Astrocyte (in vitro differentiated cells and primary cell): ENCODE measurements at regions not wholly inside any gene's neighbourhood (a gene's known extent, or its start where the extent isn't known, plus 50 kb on each side); places are given as distances from the start of the nearest gene placed in this dataset.

Source experiments
- EZH2 ChIP-seq: IDR thresholded peaks from 2 replicates; pipeline ENCODE4 v1.6.1; 2012; ENCODE audit warnings: mild to moderate bottlenecking, low read length, inconsistent platforms; ENCODE audit not compliant: insufficient read depth
- TF ChIP-seq, protein P1 (sequence below): IDR thresholded peaks from 2 replicates; pipeline ENCODE4 v1.5.1; 2011; ENCODE audit warnings: low read depth, mild to moderate bottlenecking, inconsistent platforms, low read length, moderate library complexity; ENCODE audit not compliant: insufficient read depth

DNA sequence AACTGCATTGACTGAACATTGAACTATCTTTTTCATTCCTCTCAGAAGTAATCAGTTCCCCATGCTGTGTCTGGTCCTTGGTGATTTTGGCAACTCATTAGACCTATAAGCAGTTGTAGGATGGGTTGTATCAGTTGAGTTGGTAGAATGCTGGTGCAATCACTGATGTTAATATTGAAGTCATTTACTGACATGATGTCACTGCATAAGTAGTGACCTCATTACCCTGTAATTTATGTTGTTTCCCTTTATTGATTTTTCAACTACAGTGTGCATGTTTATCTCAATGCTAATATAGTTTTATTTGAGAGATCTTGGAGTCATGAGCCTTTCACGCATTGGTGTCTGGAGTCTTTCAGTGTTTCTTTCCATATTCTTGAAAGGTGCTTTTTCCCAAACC, 275.0 kb downstream of the SPATA31D1 start:
- TF ChIP-seq, protein P1, sequence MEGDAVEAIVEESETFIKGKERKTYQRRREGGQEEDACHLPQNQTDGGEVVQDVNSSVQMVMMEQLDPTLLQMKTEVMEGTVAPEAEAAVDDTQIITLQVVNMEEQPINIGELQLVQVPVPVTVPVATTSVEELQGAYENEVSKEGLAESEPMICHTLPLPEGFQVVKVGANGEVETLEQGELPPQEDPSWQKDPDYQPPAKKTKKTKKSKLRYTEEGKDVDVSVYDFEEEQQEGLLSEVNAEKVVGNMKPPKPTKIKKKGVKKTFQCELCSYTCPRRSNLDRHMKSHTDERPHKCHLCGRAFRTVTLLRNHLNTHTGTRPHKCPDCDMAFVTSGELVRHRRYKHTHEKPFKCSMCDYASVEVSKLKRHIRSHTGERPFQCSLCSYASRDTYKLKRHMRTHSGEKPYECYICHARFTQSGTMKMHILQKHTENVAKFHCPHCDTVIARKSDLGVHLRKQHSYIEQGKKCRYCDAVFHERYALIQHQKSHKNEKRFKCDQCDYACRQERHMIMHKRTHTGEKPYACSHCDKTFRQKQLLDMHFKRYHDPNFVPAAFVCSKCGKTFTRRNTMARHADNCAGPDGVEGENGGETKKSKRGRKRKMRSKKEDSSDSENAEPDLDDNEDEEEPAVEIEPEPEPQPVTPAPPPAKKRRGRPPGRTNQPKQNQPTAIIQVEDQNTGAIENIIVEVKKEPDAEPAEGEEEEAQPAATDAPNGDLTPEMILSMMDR, result no peak
- TF ChIP-seq EZH2, result no peak
